GM18520 (cell line): ENCODE measurements at regions not wholly inside any gene's neighbourhood (a gene's known extent, or its start where the extent isn't known, plus 50 kb on each side); places are given as distances from the start of the nearest gene placed in this dataset.

Source experiments
- ATAC-seq: cut with Tn5 transposase; IDR thresholded peaks from one replicate; pipeline ENCODE4 v1.9.1; 2021; ENCODE audit not compliant: unreplicated experiment

DNA sequence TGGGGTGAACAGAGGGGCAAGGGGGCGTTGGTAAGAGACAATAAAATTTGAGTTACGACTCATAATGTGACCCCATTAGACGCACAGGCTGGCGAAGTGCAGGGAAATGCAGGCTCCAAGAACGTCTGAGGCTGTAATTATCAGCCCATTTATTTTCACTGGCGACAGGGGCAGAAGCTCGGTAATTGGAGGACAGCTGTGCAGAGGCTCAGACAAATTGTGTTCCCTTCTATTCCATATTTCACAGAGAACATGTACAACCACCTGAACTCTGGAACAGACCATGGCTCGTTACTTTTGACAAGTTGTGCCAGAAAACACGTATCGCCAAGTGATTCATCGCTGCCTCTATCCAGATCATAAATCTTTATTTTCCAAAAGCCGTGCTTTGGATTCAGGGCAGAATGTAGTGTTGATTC lies 137.3 kb upstream of the FRMD4A start:
- no peak for ATAC-seq

GRCh38 chr10:14466257-14466656 lies 135.5 kb upstream of the FRMD4A start:
- no peak for ATAC-seq

GRCh38 chr10:14460447-14460846 lies 129.7 kb upstream of the FRMD4A start:
- ATAC-seq = no peak

GRCh38 chr10:14459665-14460064 lies 128.9 kb upstream of the FRMD4A start:
- ATAC-seq = no peak

DNA sequence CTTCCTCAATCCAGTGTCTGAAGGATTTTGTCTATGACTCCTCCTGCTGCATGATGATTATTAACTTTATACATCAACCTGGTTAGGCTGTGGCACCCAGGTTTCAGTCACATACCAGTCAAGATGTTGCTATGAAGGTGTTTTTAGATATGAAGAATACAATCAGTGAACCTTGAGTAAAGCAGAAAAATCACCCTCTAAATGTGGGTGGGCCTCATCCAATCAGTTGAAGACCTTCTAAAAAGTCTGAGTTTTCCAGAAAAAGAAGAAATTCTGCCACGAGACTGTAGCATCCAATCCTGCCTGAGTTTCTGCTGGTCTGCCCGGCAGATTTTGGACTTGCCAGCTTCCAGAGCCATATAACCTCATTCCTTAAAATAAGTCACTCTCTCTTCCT lies 126.1 kb upstream of the FRMD4A start:
- no peak for ATAC-seq

- no peak for ATAC-seq
Measured at GRCh38 chr10:14456218-14456869, 125.6 kb upstream of the FRMD4A start.

GRCh38 chr10:14454629-14455028 lies 123.9 kb upstream of the FRMD4A start:
- ATAC-seq = no peak

GRCh38 chr10:14454206-14454605 lies 123.5 kb upstream of the FRMD4A start:
- ATAC-seq = no peak

DNA sequence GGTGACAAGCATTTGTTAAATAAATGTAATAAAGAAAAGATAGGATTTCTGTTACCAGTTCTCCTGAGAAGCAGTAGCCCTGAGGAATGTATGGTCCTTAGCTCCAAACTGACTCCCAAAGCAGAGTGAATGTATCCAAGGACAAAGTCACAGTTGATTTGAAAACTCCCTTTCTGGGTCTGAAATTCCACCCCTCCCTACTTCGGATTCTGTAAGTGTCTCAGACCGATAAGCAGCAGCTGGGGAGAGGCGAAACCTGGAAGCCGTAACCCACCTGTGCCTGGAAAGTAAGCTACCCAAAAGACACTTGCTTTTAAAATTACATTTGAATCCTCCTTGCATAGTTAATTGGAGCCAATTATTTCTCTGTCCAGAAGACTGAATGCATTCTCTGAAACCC lies 122.9 kb upstream of the FRMD4A start:
- no peak for ATAC-seq

GRCh38 chr10:14451341-14451740 lies 120.6 kb upstream of the FRMD4A start:
- no peak for ATAC-seq

- ATAC-seq = no peak
Measured at GRCh38 chr10:14450041-14450491, 119.3 kb upstream of the FRMD4A start.

DNA sequence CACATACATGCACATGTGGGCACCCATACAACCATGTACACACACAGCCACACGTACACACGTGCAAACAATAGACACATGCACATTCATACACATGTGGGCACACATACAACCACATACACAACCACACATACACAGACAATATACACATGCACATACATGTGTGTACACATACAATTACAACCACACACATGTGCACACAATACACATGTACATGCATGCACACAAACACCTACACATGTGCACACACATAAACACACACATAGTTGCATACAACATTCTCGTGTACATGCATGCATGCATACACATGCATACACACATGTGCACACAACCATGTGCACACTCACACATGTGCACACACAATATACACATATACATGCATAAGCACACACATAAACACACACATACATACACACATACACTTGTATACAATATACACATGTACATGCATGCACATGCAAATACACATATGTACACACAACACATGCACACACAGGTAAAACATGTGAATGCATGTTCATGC lies 118.6 kb upstream of the FRMD4A start:
- no peak for ATAC-seq

GRCh38 chr10:14448197-14448990 lies 117.7 kb upstream of the FRMD4A start:
- ATAC-seq = no peak

DNA sequence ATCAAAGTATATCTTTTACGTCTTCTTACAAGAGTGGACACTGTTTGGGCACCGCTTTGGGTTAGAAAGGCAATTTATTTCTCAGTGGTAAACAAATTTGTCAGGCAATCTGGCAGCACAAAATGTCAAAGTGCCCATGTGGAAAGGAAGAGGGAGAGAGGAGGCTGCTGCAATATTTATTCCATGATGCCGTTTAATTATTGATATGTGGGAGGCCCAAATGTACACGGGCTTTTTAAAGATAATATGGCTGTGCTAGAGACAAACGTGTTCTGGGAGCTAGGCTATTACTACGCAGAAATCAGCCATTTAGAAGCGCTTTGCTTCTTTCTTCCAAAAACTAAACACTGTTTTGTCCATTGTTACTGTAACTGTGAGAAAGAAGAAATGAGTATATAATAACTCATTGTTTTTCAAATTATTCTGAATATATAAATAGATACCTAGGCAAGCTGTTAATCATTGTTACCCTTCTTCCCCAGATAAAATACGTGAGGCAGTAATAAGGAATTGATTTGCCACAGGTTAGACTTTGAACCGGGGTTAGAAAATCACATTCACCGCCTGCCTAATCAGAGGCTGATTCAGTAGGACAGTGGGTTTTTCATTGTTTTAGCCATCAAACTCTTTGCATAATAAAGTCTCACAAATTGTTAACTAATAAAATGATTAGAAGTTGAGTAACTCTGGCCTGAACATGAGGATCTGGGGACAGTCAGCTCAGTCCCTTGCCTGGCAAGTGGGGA lies 116.5 kb upstream of the FRMD4A start:
- ATAC-seq = no peak

GRCh38 chr10:14439451-14440259 lies 108.9 kb upstream of the FRMD4A start:
- no peak for ATAC-seq

DNA sequence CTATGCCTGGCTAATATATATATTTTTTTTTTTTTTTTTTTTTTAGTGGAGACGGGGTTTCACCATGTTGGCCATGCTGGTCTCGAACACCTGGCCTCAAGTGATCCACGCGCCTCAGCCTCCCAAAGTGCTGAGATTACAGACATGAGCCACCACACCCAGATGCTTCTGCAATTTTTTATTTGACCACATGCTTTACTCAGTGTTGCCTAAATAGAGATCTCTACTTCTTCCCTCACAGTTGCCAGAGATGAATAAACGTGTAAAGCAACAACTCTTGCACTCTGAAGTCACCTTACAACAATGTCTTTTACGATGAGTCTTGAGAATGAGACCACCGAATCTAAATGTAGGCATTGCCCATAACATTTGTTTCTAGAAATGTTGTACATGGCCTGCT lies 107.9 kb upstream of the FRMD4A start:
- ATAC-seq = no peak

- ATAC-seq = no peak
Measured at GRCh38 chr10:14438057-14438456, 107.3 kb upstream of the FRMD4A start.

GRCh38 chr10:14435976-14436632 lies 105.4 kb upstream of the FRMD4A start:
- no peak for ATAC-seq

- ATAC-seq = no peak
Measured at GRCh38 chr10:14433147-14433546, 102.4 kb upstream of the FRMD4A start.

DNA sequence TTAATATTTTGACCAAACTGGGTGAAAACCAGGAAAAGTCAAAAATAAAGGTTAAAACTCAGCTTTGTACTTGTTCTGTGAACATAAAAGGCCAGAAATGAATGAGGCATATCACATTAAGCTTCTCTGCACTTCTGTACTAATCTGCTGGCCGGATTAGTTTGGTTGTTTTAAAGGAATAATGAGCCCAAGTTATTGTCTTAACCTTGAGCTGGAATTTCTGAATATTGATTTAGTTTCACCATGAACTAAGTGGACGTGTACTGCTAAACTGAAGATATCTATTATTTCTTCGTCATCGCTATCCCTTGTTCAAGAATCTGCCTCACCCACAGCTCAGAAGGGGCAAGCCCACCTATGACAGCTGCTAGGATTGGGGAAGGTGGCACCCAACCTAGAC lies 101.1 kb upstream of the FRMD4A start:
- ATAC-seq = no peak
